ENCODE measurements at regions not wholly inside any gene's neighbourhood (a gene's known extent, or its start where the extent isn't known, plus 50 kb on each side); places are given as distances from the start of the nearest gene placed in this dataset.

DNA sequence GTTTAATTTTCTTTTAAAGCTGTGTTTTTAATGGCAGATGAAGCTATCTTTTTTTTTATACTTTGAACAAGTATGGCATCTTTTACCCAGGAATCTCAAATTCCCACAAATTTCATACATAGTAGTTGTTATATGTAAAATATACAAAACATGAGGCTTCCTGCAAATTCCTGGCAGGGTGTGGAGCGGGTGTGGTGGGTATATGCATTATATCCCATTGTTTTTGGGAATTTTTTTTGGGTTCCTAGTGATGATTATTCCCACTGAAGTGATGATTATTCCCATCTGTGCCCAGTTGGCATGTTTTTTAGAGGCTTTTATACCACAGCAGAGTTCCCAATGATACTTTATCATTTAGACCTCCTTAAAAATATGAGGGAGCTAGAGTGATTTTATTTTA lies 320.4 kb downstream of the ZFHX3 start (continued):
- TF ChIP-seq TEAD4 (IDR thresholded peaks at IDR 0.05; ENCODE audit: low read depth, low read length) (no peak), ZNF274 (IDR thresholded peaks at IDR 0.05; ENCODE audit: borderline replicate concordance, extremely low read depth, low read length) (no peak), GABPA (IDR thresholded peaks at IDR 0.05; ENCODE audit: borderline replicate concordance, insufficient read depth, low read length) (no peak)
- TF ChIP-seq, protein P1, sequence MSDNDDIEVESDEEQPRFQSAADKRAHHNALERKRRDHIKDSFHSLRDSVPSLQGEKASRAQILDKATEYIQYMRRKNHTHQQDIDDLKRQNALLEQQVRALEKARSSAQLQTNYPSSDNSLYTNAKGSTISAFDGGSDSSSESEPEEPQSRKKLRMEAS (IDR thresholded peaks at IDR 0.05) = no peak
